K562 (cell line): ENCODE measurements at regions not wholly inside any gene's neighbourhood (a gene's known extent, or its start where the extent isn't known, plus 50 kb on each side); places are given as distances from the start of the nearest gene placed in this dataset.

ENCODE experiments used
- E2F3 ChIP-seq: fragments of 250-450 bp; sonication (Bioruptor Pico); IDR thresholded peaks from 2 replicates; pipeline ENCODE4 v1.4.0; 2020; ENCODE audit warnings: mild to moderate bottlenecking
- E2F5 ChIP-seq: sonication (generic); formaldehyde crosslinking; IDR thresholded peaks from 2 replicates; pipeline ENCODE4 v1.8.0; 2022; ENCODE audit warnings: mild to moderate bottlenecking, missing genetic modification reagents
- MAFF ChIP-seq: IDR thresholded peaks from 2 replicates; pipeline ENCODE4 v1.6.1; 2012; ENCODE audit warnings: low read length, improper control_type of control experiment
- MCM5 ChIP-seq: fragments of 450-650 bp; IDR thresholded peaks from 2 replicates; pipeline ENCODE4 v1.6.1; 2016; ENCODE audit warnings: low read depth
- NFRKB ChIP-seq: fragments of 450-650 bp; IDR thresholded peaks from 2 replicates; pipeline ENCODE4 v1.6.1; 2016; ENCODE audit warnings: low read depth
- NFYB ChIP-seq: IDR thresholded peaks from 2 replicates; pipeline ENCODE4 v1.6.1; 2011; ENCODE audit warnings: mild to moderate bottlenecking, moderate library complexity; ENCODE audit not compliant: insufficient read length; ENCODE audit errors: extremely low read depth
- POU5F1 ChIP-seq: fragments of 150-350 bp; IDR thresholded peaks from 2 replicates; pipeline ENCODE4 v1.6.1; 2014; ENCODE audit warnings: borderline replicate concordance, low read length, low read depth, mild to moderate bottlenecking; ENCODE audit not compliant: partially characterized antibody
- RNF2 ChIP-seq: sonication (generic); IDR thresholded peaks from 2 replicates; pipeline ENCODE4 v1.6.1; 2016
- ZBTB17 ChIP-seq: fragments of 450-650 bp; formaldehyde crosslinking; IDR thresholded peaks from 2 replicates; pipeline ENCODE4 v1.4.0; 2020; ENCODE audit warnings: mild to moderate bottlenecking
- ZNF354B ChIP-seq: fragments of 250-450 bp; sonication (Bioruptor Pico); IDR thresholded peaks from 2 replicates; pipeline ENCODE4 v1.4.0; 2020
- ZNF584 ChIP-seq: fragments of 200-800 bp; sonication (Bioruptor generic); IDR thresholded peaks from 2 replicates; pipeline ENCODE4 v1.6.1; 2016; ENCODE audit warnings: low read depth, mild to moderate bottlenecking, missing genetic modification characterization, missing compliant biosample characterization
- ZNF717 ChIP-seq: fragments of 250-450 bp; sonication (Bioruptor Pico); IDR thresholded peaks from 2 replicates; pipeline ENCODE4 v1.5.0; 2021
- TF ChIP-seq, protein P1 (sequence below): fragments of 200-800 bp; sonication (Bioruptor generic); IDR thresholded peaks from 2 replicates; pipeline ENCODE4 v1.6.1; 2017; ENCODE audit warnings: missing genetic modification characterization, missing compliant biosample characterization
- TF ChIP-seq, protein P2 (sequence below): sonication (generic); formaldehyde crosslinking; IDR thresholded peaks from 2 replicates; pipeline ENCODE4 v1.8.1; 2023; ENCODE audit warnings: missing genetic modification reagents, mild to moderate bottlenecking, borderline replicate concordance

DNA sequence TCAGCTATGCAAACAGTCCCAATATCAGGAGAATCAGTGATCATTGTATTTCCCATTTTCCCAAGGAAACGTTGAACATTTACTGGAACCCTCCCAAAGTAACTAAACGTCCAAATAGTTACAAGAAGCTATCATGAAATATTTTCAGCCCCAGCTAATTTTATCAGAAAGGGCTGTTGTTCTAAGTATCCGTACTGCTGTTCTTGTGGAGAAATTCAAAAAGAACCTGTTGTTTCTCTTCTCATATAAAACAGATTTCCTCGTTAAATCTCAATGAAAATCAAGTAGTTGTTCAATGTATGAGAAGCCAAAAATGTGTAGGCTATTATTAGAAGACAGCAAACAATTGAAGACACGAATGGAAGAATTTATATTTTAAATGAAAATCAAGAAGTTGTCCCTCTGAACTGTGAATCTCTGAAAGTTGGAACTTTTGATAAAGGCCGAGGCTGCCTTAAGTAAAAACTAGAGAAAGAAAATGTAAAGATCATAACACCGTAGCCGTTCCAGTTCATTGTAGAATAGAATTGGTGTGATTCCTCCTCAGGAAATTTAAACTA, 107.7 kb downstream of the HFE start (continued):
- TF ChIP-seq ZNF584 (CRISPR knock-in tag) = no peak
- TF ChIP-seq ZNF717 = no peak
- TF ChIP-seq POU5F1 = no peak
- no peak for TF ChIP-seq MCM5
- no peak for TF ChIP-seq RNF2
- no peak for TF ChIP-seq ZBTB17 (CRISPR knock-in tag)
- TF ChIP-seq NFRKB = no peak
- TF ChIP-seq E2F5 (CRISPR knock-in tag) = no peak
- TF ChIP-seq ZNF354B (CRISPR knock-in tag) = no peak
- TF ChIP-seq E2F3 = no peak
- TF ChIP-seq, protein P1, sequence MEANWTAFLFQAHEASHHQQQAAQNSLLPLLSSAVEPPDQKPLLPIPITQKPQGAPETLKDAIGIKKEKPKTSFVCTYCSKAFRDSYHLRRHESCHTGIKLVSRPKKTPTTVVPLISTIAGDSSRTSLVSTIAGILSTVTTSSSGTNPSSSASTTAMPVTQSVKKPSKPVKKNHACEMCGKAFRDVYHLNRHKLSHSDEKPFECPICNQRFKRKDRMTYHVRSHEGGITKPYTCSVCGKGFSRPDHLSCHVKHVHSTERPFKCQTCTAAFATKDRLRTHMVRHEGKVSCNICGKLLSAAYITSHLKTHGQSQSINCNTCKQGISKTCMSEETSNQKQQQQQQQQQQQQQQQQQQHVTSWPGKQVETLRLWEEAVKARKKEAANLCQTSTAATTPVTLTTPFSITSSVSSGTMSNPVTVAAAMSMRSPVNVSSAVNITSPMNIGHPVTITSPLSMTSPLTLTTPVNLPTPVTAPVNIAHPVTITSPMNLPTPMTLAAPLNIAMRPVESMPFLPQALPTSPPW (CRISPR knock-in tag) = no peak
- no peak for TF ChIP-seq MAFF
- TF ChIP-seq, protein P2, sequence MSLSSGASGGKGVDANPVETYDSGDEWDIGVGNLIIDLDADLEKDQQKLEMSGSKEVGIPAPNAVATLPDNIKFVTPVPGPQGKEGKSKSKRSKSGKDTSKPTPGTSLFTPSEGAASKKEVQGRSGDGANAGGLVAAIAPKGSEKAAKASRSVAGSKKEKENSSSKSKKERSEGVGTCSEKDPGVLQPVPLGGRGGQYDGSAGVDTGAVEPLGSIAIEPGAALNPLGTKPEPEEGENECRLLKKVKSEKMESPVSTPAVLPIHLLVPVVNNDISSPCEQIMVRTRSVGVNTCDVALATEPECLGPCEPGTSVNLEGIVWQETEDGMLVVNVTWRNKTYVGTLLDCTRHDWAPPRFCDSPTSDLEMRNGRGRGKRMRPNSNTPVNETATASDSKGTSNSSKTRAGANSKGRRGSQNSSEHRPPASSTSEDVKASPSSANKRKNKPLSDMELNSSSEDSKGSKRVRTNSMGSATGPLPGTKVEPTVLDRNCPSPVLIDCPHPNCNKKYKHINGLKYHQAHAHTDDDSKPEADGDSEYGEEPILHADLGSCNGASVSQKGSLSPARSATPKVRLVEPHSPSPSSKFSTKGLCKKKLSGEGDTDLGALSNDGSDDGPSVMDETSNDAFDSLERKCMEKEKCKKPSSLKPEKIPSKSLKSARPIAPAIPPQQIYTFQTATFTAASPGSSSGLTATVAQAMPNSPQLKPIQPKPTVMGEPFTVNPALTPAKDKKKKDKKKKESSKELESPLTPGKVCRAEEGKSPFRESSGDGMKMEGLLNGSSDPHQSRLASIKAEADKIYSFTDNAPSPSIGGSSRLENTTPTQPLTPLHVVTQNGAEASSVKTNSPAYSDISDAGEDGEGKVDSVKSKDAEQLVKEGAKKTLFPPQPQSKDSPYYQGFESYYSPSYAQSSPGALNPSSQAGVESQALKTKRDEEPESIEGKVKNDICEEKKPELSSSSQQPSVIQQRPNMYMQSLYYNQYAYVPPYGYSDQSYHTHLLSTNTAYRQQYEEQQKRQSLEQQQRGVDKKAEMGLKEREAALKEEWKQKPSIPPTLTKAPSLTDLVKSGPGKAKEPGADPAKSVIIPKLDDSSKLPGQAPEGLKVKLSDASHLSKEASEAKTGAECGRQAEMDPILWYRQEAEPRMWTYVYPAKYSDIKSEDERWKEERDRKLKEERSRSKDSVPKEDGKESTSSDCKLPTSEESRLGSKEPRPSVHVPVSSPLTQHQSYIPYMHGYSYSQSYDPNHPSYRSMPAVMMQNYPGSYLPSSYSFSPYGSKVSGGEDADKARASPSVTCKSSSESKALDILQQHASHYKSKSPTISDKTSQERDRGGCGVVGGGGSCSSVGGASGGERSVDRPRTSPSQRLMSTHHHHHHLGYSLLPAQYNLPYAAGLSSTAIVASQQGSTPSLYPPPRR (CRISPR knock-in tag) = 0 out of 2 replicates have a peak, but pooled peaks have one; percentile 30
- TF ChIP-seq NFYB = no peak
